ENCODE measurements at regions not wholly inside any gene's neighbourhood (a gene's known extent, or its start where the extent isn't known, plus 50 kb on each side); places are given as distances from the start of the nearest gene placed in this dataset.

DNA sequence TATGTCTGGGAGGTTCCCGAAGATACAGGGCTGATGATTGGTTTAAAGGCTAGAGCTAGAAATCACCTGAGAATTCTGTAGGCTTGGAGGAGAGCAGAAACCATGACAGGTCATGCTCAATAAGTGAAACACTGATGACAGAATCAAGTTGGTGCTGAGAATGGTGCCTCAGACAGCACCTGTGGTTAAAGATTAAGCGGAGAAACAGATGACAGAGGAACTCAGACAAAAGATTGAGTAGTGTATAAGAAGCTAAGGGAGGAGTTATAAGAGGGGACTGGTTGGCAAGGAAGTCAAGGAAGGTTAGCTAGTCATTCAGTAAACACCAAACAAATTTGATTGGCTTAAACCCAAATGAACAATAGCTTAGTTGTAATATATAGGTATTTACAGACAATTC, 385.4 kb upstream of the CNKSR2 start:
- no peaks in the 10 kb centered on the region for H4K20me1 ChIP-seq (ENCODE audit: insufficient read depth, low read length, poor library complexity, severe bottlenecking)
- no peaks in the 10 kb centered on the region for H3K36me3 ChIP-seq (ENCODE audit: insufficient read depth, low read length)
- no peaks in the 10 kb centered on the region for H3K27me3 ChIP-seq (ENCODE audit: insufficient read depth, low read length, poor library complexity, severe bottlenecking)
- H3K9me2 ChIP-seq (replicated peaks; ENCODE audit: low read depth, low read length), result no peaks in the 10 kb centered on the region
- H3K79me2 ChIP-seq (ENCODE audit: insufficient read depth, low read length), result no peaks in the 10 kb centered on the region
- no peaks in the 10 kb centered on the region for H3K4me1 ChIP-seq (ENCODE audit: insufficient read depth, low read length, poor library complexity, severe bottlenecking)
- no peak overlapping the region for H3K4me3 ChIP-seq (ENCODE audit: low read length, poor library complexity, severe bottlenecking)
- H3F3A ChIP-seq (ENCODE audit: low read depth), result no peaks in the 10 kb centered on the region
- no peak overlapping the region for H3K9ac ChIP-seq (ENCODE audit: low read depth, low read length, poor library complexity, severe bottlenecking)
- no peak overlapping the region for H3K4me2 ChIP-seq (ENCODE audit: low read depth, low read length, poor library complexity, severe bottlenecking)
- no peak overlapping the region for H2AFZ ChIP-seq (ENCODE audit: low read length)
- no peaks in the 10 kb centered on the region for H3K9me3 ChIP-seq (ENCODE audit: insufficient read depth, low read depth, low read length)
- TF ChIP-seq EZH2phosphoT487 (IDR thresholded peaks at IDR 0.05; ENCODE audit: borderline replicate concordance), result no peak
- TF ChIP-seq, protein P1, sequence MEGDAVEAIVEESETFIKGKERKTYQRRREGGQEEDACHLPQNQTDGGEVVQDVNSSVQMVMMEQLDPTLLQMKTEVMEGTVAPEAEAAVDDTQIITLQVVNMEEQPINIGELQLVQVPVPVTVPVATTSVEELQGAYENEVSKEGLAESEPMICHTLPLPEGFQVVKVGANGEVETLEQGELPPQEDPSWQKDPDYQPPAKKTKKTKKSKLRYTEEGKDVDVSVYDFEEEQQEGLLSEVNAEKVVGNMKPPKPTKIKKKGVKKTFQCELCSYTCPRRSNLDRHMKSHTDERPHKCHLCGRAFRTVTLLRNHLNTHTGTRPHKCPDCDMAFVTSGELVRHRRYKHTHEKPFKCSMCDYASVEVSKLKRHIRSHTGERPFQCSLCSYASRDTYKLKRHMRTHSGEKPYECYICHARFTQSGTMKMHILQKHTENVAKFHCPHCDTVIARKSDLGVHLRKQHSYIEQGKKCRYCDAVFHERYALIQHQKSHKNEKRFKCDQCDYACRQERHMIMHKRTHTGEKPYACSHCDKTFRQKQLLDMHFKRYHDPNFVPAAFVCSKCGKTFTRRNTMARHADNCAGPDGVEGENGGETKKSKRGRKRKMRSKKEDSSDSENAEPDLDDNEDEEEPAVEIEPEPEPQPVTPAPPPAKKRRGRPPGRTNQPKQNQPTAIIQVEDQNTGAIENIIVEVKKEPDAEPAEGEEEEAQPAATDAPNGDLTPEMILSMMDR (conservative IDR thresholded peaks at IDR 0.05; ENCODE audit: low read length), result no peak

DNA sequence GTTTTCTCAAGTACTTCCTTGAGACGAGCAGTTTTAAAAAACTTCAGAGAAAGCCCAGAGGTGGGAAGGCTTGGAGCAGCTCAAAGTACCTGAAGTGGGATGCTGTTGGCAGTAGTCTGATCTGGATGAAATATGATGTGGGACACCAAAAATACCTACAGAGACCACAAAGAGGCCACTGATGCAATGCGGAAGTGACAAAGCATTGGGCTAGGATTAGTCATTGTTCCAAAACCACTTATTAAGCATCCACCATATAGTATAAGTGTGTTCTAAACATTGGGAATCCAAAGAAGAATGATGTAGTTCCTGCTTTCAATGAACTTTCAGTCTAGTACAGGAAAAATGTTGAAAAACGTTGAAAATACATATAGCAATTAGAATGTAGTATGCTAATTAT, 386.1 kb upstream of the CNKSR2 start:
- Histone ChIP-seq H3K9ac (ENCODE audit: low read depth, low read length, poor library complexity, severe bottlenecking) (no peak overlapping the region), H3K79me2 (ENCODE audit: insufficient read depth, low read length) (no peaks in the 10 kb centered on the region), H3K36me3 (ENCODE audit: insufficient read depth, low read length) (no peaks in the 10 kb centered on the region), H3K9me3 (ENCODE audit: insufficient read depth, low read depth, low read length) (no peaks in the 10 kb centered on the region), H3K27me3 (ENCODE audit: insufficient read depth, low read length, poor library complexity, severe bottlenecking) (no peaks in the 10 kb centered on the region), H3F3A (ENCODE audit: low read depth) (no peaks in the 10 kb centered on the region), H2AFZ (ENCODE audit: low read length) (no peak overlapping the region), H3K9me2 (replicated peaks; ENCODE audit: low read depth, low read length) (no peaks in the 10 kb centered on the region), H3K4me3 (ENCODE audit: low read length, poor library complexity, severe bottlenecking) (no peak overlapping the region), H4K20me1 (ENCODE audit: insufficient read depth, low read length, poor library complexity, severe bottlenecking) (no peaks in the 10 kb centered on the region), H3K4me1 (ENCODE audit: insufficient read depth, low read length, poor library complexity, severe bottlenecking) (no peaks in the 10 kb centered on the region), H3K4me2 (ENCODE audit: low read depth, low read length, poor library complexity, severe bottlenecking) (no peak overlapping the region)
- no peak for TF ChIP-seq EZH2phosphoT487 (IDR thresholded peaks at IDR 0.05; ENCODE audit: borderline replicate concordance)
- TF ChIP-seq, protein P1 (conservative IDR thresholded peaks at IDR 0.05; ENCODE audit: low read length), result no peak

DNA sequence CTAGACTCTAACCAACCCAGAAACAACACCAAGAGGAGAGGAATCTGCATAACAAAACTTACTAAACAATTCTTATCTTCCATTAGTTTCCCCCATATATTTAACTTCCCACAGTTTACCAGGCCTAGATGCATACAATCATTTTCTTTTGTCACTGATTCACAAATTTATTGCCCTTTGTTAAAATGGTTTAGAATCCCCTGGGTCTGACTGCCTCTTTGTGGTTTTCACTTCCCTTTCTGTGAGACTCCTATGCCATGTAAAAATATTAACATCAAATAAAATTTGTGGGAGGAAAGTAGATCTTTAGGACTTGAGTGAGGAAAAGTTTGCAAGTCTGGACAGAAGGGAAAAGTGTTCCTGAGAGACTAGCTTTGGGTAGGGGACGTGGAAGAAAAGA, 393.8 kb upstream of the CNKSR2 start:
- Histone ChIP-seq H3K9ac (ENCODE audit: low read depth, low read length, poor library complexity, severe bottlenecking) (no peak overlapping the region), H3K9me3 (ENCODE audit: insufficient read depth, low read depth, low read length) (no peaks in the 10 kb centered on the region), H3K9me2 (replicated peaks; ENCODE audit: low read depth, low read length) (no peaks in the 10 kb centered on the region), H3K27me3 (ENCODE audit: insufficient read depth, low read length, poor library complexity, severe bottlenecking) (no peaks in the 10 kb centered on the region), H3K79me2 (ENCODE audit: insufficient read depth, low read length) (no peaks in the 10 kb centered on the region), H3K4me1 (ENCODE audit: insufficient read depth, low read length, poor library complexity, severe bottlenecking) (peaks cover 5% of the 10 kb centered on the region), H3K4me2 (ENCODE audit: low read depth, low read length, poor library complexity, severe bottlenecking) (no peak overlapping the region), H3F3A (ENCODE audit: low read depth) (no peaks in the 10 kb centered on the region), H3K36me3 (ENCODE audit: insufficient read depth, low read length) (no peaks in the 10 kb centered on the region), H3K4me3 (ENCODE audit: low read length, poor library complexity, severe bottlenecking) (no peak overlapping the region), H4K20me1 (ENCODE audit: insufficient read depth, low read length, poor library complexity, severe bottlenecking) (no peaks in the 10 kb centered on the region), H2AFZ (ENCODE audit: low read length) (no peak overlapping the region)
- TF ChIP-seq, protein P1 (conservative IDR thresholded peaks at IDR 0.05; ENCODE audit: low read length), result no peak
- TF ChIP-seq EZH2phosphoT487 (IDR thresholded peaks at IDR 0.05; ENCODE audit: borderline replicate concordance), result no peak
